ENCODE measurements at regions not wholly inside any gene's neighbourhood (a gene's known extent, or its start where the extent isn't known, plus 50 kb on each side); places are given as distances from the start of the nearest gene placed in this dataset.

DNA sequence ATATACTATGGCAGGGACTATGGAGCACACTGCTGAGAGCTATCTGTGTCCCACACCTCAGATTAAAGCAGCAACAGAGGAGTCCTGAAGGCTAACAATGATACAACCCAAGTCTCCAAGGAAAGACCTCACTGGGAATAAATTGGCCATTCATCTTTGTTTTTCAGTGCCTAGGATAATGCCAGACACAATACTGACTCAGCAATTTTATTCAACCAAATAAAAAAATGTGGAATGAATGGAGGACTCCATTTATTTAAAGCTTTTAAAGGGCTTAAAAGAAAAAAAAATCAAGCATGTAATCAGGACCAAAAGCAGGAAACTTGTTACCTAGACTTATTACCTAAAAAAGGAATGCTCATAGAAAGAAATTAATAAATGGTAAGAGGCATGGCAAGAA is 960.5 kb downstream of the PCDH17 start:
- Histone ChIP-seq H3K4me3 (ENCODE audit: low read depth in 2 of 2, low read length in 1 of 2) (no peak overlapping the region), H4K20me1 (ENCODE audit: insufficient read depth) (no peaks in the 10 kb centered on the region), H3K9ac (no peak overlapping the region), H3K9me3 (no peaks in the 10 kb centered on the region), H3K27ac (ENCODE audit: low read depth in 2 of 2, low read length in 1 of 2) (no peak overlapping the region), H2AFZ (ENCODE audit: low read depth) (no peak overlapping the region), H3K9me2 (no peaks in the 10 kb centered on the region), H3F3A (replicated peaks; ENCODE audit: insufficient read depth) (no peaks in the 10 kb centered on the region), H3K4me2 (no peak overlapping the region), H3K36me3 (replicated peaks in 1 of 2; ENCODE audit: control insufficient read depth in 1 of 2, insufficient read depth in 2 of 2, low read length in 1 of 2) (no peaks in the 10 kb centered on the region), H3K4me1 (ENCODE audit: control insufficient read depth in 1 of 2, insufficient read depth in 2 of 2, low read depth in 1 of 2, low read length in 1 of 2) (no peaks in the 10 kb centered on the region), H3K27me3 (ENCODE audit: insufficient read depth) (no peaks in the 10 kb centered on the region), H3K79me2 (ENCODE audit: insufficient read depth) (no peaks in the 10 kb centered on the region)
- POLR2A ChIA-PET = no interaction called here
- no peak for DNase-seq
- TF ChIP-seq NFIC (IDR thresholded peaks at IDR 0.05; ENCODE audit: borderline replicate concordance) (no peak), FOXJ3 (CRISPR knock-in tag; IDR thresholded peaks at IDR 0.05) (no peak), TEAD4 (IDR thresholded peaks at IDR 0.05; ENCODE audit: borderline replicate concordance, insufficient read depth) (no peak), MXI1 (IDR thresholded peaks at IDR 0.05; ENCODE audit: low read depth, low read length) (no peak), NRF1 (IDR thresholded peaks at IDR 0.05; ENCODE audit: low read depth, low read length) (no peak), RCOR1 (IDR thresholded peaks at IDR 0.05; ENCODE audit: low read length) (no peak), SMC3 (IDR thresholded peaks at IDR 0.05; ENCODE audit: low read depth, low read length) (no peak), EZH2phosphoT487 (IDR thresholded peaks at IDR 0.05; ENCODE audit: borderline replicate concordance, low read depth) (no peak), SIN3A (IDR thresholded peaks at IDR 0.05; ENCODE audit: borderline replicate concordance, low read depth, low read length) (no peak), RFX5 (IDR thresholded peaks at IDR 0.05; ENCODE audit: low read length) (no peak), TCF12 (IDR thresholded peaks at IDR 0.05) (no peak), POLR2AphosphoS5 (IDR thresholded peaks at IDR 0.05; ENCODE audit: low read depth, low read length) (no peak)
- TF ChIP-seq, protein P1, sequence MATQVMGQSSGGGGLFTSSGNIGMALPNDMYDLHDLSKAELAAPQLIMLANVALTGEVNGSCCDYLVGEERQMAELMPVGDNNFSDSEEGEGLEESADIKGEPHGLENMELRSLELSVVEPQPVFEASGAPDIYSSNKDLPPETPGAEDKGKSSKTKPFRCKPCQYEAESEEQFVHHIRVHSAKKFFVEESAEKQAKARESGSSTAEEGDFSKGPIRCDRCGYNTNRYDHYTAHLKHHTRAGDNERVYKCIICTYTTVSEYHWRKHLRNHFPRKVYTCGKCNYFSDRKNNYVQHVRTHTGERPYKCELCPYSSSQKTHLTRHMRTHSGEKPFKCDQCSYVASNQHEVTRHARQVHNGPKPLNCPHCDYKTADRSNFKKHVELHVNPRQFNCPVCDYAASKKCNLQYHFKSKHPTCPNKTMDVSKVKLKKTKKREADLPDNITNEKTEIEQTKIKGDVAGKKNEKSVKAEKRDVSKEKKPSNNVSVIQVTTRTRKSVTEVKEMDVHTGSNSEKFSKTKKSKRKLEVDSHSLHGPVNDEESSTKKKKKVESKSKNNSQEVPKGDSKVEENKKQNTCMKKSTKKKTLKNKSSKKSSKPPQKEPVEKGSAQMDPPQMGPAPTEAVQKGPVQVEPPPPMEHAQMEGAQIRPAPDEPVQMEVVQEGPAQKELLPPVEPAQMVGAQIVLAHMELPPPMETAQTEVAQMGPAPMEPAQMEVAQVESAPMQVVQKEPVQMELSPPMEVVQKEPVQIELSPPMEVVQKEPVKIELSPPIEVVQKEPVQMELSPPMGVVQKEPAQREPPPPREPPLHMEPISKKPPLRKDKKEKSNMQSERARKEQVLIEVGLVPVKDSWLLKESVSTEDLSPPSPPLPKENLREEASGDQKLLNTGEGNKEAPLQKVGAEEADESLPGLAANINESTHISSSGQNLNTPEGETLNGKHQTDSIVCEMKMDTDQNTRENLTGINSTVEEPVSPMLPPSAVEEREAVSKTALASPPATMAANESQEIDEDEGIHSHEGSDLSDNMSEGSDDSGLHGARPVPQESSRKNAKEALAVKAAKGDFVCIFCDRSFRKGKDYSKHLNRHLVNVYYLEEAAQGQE (IDR thresholded peaks at IDR 0.05; ENCODE audit: low read depth, low read length) = no peak
- TF ChIP-seq, protein P2, sequence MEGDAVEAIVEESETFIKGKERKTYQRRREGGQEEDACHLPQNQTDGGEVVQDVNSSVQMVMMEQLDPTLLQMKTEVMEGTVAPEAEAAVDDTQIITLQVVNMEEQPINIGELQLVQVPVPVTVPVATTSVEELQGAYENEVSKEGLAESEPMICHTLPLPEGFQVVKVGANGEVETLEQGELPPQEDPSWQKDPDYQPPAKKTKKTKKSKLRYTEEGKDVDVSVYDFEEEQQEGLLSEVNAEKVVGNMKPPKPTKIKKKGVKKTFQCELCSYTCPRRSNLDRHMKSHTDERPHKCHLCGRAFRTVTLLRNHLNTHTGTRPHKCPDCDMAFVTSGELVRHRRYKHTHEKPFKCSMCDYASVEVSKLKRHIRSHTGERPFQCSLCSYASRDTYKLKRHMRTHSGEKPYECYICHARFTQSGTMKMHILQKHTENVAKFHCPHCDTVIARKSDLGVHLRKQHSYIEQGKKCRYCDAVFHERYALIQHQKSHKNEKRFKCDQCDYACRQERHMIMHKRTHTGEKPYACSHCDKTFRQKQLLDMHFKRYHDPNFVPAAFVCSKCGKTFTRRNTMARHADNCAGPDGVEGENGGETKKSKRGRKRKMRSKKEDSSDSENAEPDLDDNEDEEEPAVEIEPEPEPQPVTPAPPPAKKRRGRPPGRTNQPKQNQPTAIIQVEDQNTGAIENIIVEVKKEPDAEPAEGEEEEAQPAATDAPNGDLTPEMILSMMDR (IDR thresholded peaks at IDR 0.05) = no peak
- TF ChIP-seq, protein P3, sequence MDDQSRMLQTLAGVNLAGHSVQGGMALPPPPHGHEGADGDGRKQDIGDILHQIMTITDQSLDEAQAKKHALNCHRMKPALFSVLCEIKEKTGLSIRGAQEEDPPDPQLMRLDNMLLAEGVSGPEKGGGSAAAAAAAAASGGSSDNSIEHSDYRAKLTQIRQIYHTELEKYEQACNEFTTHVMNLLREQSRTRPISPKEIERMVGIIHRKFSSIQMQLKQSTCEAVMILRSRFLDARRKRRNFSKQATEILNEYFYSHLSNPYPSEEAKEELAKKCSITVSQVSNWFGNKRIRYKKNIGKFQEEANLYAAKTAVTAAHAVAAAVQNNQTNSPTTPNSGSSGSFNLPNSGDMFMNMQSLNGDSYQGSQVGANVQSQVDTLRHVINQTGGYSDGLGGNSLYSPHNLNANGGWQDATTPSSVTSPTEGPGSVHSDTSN (IDR thresholded peaks at IDR 0.05) = no peak
- TF ChIP-seq, protein P4, sequence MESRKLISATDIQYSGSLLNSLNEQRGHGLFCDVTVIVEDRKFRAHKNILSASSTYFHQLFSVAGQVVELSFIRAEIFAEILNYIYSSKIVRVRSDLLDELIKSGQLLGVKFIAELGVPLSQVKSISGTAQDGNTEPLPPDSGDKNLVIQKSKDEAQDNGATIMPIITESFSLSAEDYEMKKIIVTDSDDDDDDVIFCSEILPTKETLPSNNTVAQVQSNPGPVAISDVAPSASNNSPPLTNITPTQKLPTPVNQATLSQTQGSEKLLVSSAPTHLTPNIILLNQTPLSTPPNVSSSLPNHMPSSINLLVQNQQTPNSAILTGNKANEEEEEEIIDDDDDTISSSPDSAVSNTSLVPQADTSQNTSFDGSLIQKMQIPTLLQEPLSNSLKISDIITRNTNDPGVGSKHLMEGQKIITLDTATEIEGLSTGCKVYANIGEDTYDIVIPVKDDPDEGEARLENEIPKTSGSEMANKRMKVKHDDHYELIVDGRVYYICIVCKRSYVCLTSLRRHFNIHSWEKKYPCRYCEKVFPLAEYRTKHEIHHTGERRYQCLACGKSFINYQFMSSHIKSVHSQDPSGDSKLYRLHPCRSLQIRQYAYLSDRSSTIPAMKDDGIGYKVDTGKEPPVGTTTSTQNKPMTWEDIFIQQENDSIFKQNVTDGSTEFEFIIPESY (IDR thresholded peaks at IDR 0.05; ENCODE audit: borderline replicate concordance, low read depth) = no peak
- TF ChIP-seq, protein P5, sequence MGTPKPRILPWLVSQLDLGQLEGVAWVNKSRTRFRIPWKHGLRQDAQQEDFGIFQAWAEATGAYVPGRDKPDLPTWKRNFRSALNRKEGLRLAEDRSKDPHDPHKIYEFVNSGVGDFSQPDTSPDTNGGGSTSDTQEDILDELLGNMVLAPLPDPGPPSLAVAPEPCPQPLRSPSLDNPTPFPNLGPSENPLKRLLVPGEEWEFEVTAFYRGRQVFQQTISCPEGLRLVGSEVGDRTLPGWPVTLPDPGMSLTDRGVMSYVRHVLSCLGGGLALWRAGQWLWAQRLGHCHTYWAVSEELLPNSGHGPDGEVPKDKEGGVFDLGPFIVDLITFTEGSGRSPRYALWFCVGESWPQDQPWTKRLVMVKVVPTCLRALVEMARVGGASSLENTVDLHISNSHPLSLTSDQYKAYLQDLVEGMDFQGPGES (IDR thresholded peaks at IDR 0.05; ENCODE audit: low read depth, low read length) = no peak
- TF ChIP-seq, protein P6, sequence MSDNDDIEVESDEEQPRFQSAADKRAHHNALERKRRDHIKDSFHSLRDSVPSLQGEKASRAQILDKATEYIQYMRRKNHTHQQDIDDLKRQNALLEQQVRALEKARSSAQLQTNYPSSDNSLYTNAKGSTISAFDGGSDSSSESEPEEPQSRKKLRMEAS (IDR thresholded peaks at IDR 0.05; ENCODE audit: low read depth) = no peak
- CTCF ChIA-PET = no interaction called here
